CD4-positive, alpha-beta T cell treated with Interleukin-4 for 1 hour (primary cell): ENCODE measurements at regions not wholly inside any gene's neighbourhood (a gene's known extent, or its start where the extent isn't known, plus 50 kb on each side); places are given as distances from the start of the nearest gene placed in this dataset.

Experiments used
- DNase-seq, 2 donors: peaks; one replicate each; pipeline ENCODE4 v3.0.0-alpha.2; 2020 to 2022

- no peak for DNase-seq
Measured at GRCh38 chr17:79183293-79184158, 108.9 kb downstream of the ENGASE start.

GRCh38 chr17:79183043-79183292 lies 108.3 kb downstream of the ENGASE start:
- no peak for DNase-seq

GRCh38 chr17:79182176-79183042 lies 107.8 kb downstream of the ENGASE start:
- no peak for DNase-seq

- DNase-seq = no peak
Measured at GRCh38 chr17:79180358-79181005, 105.9 kb downstream of the ENGASE start.

GRCh38 chr17:79179334-79179733 lies 104.7 kb downstream of the ENGASE start:
- no peak for DNase-seq

- DNase-seq = no peak
Measured at GRCh38 chr17:79177877-79178276, 103.3 kb downstream of the ENGASE start.

- DNase-seq = no peak
Measured at GRCh38 chr17:79176792-79177601, 102.4 kb downstream of the ENGASE start.

- no peak for DNase-seq
Measured at GRCh38 chr17:79174905-79175856, 100.6 kb downstream of the ENGASE start.

- no peak for DNase-seq
Measured at GRCh38 chr17:79174193-79174765, 99.7 kb downstream of the ENGASE start.

GRCh38 chr17:79171188-79171587 lies 96.6 kb downstream of the ENGASE start:
- DNase-seq = no peak

- DNase-seq = no peak
Measured at GRCh38 chr17:79169861-79170260, 95.2 kb downstream of the ENGASE start.

GRCh38 chr17:79169366-79169765 lies 94.7 kb downstream of the ENGASE start:
- no peak for DNase-seq

- no peak for DNase-seq
Measured at GRCh38 chr17:79168486-79169055, 93.9 kb downstream of the ENGASE start.

- DNase-seq = no peak
Measured at GRCh38 chr17:79167486-79167885, 92.9 kb downstream of the ENGASE start.

GRCh38 chr17:79165756-79166473 lies 91.3 kb downstream of the ENGASE start:
- DNase-seq = no peak

GRCh38 chr17:79164913-79165695 lies 90.5 kb downstream of the ENGASE start:
- DNase-seq = no peak

- no peak for DNase-seq
Measured at GRCh38 chr17:79164408-79164807, 89.8 kb downstream of the ENGASE start.

GRCh38 chr17:79163071-79163470 lies 88.4 kb downstream of the ENGASE start:
- no peak for DNase-seq
